ENCODE measurements at regions not wholly inside any gene's neighbourhood (a gene's known extent, or its start where the extent isn't known, plus 50 kb on each side); places are given as distances from the start of the nearest gene placed in this dataset.

- no peak for TF ChIP-seq CTCF (IDR thresholded peaks at IDR 0.05; ENCODE audit: control extremely low read depth, extremely low read depth)
- WGBS, 2 donors: 89% methylated on average over 2 of the region's 2 CpGs
- ATAC-seq (ENCODE audit: insufficient read depth, low FRiP score) (no peak), DNase-seq (no peak)
- H3K9ac ChIP-seq (ENCODE audit: insufficient read depth in 1 of 2, low read length in 2 of 2): no peak overlapping the region
- peaks cover 0 to 9% (median 0%) of the 10 kb centered on the region in 5 donors for H3K4me1 ChIP-seq (ENCODE audit: control insufficient read depth in 5 of 5, insufficient read depth in 5 of 5, low read length in 5 of 5)
- H3K27me3 ChIP-seq (ENCODE audit: control insufficient read depth in 3 of 3, insufficient read depth in 3 of 3, low read length in 2 of 3): no peaks in the 10 kb centered on the region
- no peaks in the 10 kb centered on the region for H3K36me3 ChIP-seq (ENCODE audit: control insufficient read depth in 4 of 4, insufficient read depth in 4 of 4, low read length in 4 of 4)
- H3K9me3 ChIP-seq (ENCODE audit: control insufficient read depth in 4 of 4, insufficient read depth in 3 of 4, low read length in 3 of 4): peaks cover 0 to 2% (median 0%) of the 10 kb centered on the region in 4 donors
- no peak overlapping the region for H3K4me3 ChIP-seq
- H3K27ac ChIP-seq (ENCODE audit: low read depth in 1 of 2, low read length in 1 of 2): peak overlapping the region in 1 of 2 donors; percentile 57
These were observed 260.2 kb upstream of the NR4A3 start for GRCh38 chr9:99561509-99561917.

- 73 to 78% methylated on average over 2 of the region's 2 CpGs for WGBS, 2 donors
- Histone ChIP-seq H3K27ac (ENCODE audit: low read depth in 1 of 2, low read length in 1 of 2) (peak overlapping the region in 1 of 2 donors; percentile 21), H3K9me3 (ENCODE audit: control insufficient read depth in 4 of 4, insufficient read depth in 3 of 4, low read length in 3 of 4) (peaks cover 0 to 2% (median 0%) of the 10 kb centered on the region in 4 donors), H3K36me3 (ENCODE audit: control insufficient read depth in 4 of 4, insufficient read depth in 4 of 4, low read length in 4 of 4) (no peaks in the 10 kb centered on the region), H3K9ac (ENCODE audit: insufficient read depth in 1 of 2, low read length in 2 of 2) (no peak overlapping the region), H3K27me3 (ENCODE audit: control insufficient read depth in 3 of 3, insufficient read depth in 3 of 3, low read length in 2 of 3) (no peaks in the 10 kb centered on the region), H3K4me1 (ENCODE audit: control insufficient read depth in 5 of 5, insufficient read depth in 5 of 5, low read length in 5 of 5) (peaks cover 0 to 9% (median 0%) of the 10 kb centered on the region in 5 donors), H3K4me3 (no peak overlapping the region)
- TF ChIP-seq CTCF (IDR thresholded peaks at IDR 0.05; ENCODE audit: control extremely low read depth, extremely low read depth): no peak
- DNase-seq: no peak
- no peak for ATAC-seq (ENCODE audit: insufficient read depth, low FRiP score)
These were observed 259.6 kb upstream of the NR4A3 start for GRCh38 chr9:99561961-99562565.

GRCh38 chr9:99563364-99563763 lies 258.3 kb upstream of the NR4A3 start:
- TF ChIP-seq CTCF (IDR thresholded peaks at IDR 0.05; ENCODE audit: control extremely low read depth, extremely low read depth): no peak
- WGBS, 2 donors: 88 to 92% methylated on average over 6 of the region's 6 CpGs
- no peak overlapping the region for H3K27ac ChIP-seq (ENCODE audit: low read depth in 1 of 2, low read length in 1 of 2)
- no peaks in the 10 kb centered on the region for H3K27me3 ChIP-seq (ENCODE audit: control insufficient read depth in 3 of 3, insufficient read depth in 3 of 3, low read length in 2 of 3)
- peaks cover 0 to 9% (median 0%) of the 10 kb centered on the region in 5 donors for H3K4me1 ChIP-seq (ENCODE audit: control insufficient read depth in 5 of 5, insufficient read depth in 5 of 5, low read length in 5 of 5)
- DNase-seq (no peak), ATAC-seq (ENCODE audit: insufficient read depth, low FRiP score) (no peak)
- H3K9ac ChIP-seq (ENCODE audit: insufficient read depth in 1 of 2, low read length in 2 of 2): no peak overlapping the region
- H3K9me3 ChIP-seq (ENCODE audit: control insufficient read depth in 4 of 4, insufficient read depth in 3 of 4, low read length in 3 of 4): peaks cover 0 to 2% (median 0%) of the 10 kb centered on the region in 4 donors
- H3K4me3 ChIP-seq: no peak overlapping the region
- no peaks in the 10 kb centered on the region for H3K36me3 ChIP-seq (ENCODE audit: control insufficient read depth in 4 of 4, insufficient read depth in 4 of 4, low read length in 4 of 4)

- Histone ChIP-seq H3K27ac (ENCODE audit: low read depth in 1 of 2, low read length in 1 of 2) (no peak overlapping the region), H3K36me3 (ENCODE audit: control insufficient read depth in 4 of 4, insufficient read depth in 4 of 4, low read length in 4 of 4) (no peaks in the 10 kb centered on the region), H3K4me1 (ENCODE audit: control insufficient read depth in 5 of 5, insufficient read depth in 5 of 5, low read length in 5 of 5) (peaks cover 0 to 9% (median 0%) of the 10 kb centered on the region in 5 donors), H3K9me3 (ENCODE audit: control insufficient read depth in 4 of 4, insufficient read depth in 3 of 4, low read length in 3 of 4) (peaks cover 0 to 2% (median 0%) of the 10 kb centered on the region in 4 donors), H3K4me3 (no peak overlapping the region), H3K27me3 (ENCODE audit: control insufficient read depth in 3 of 3, insufficient read depth in 3 of 3, low read length in 2 of 3) (no peaks in the 10 kb centered on the region), H3K9ac (ENCODE audit: insufficient read depth in 1 of 2, low read length in 2 of 2) (no peak overlapping the region)
- no peak for DNase-seq
- 86 to 96% methylated on average over 8 of the region's 8 CpGs for WGBS, 2 donors
- no peak for ATAC-seq (ENCODE audit: insufficient read depth, low FRiP score)
- TF ChIP-seq CTCF (IDR thresholded peaks at IDR 0.05; ENCODE audit: control extremely low read depth, extremely low read depth): no peak
These were observed 256.5 kb upstream of the NR4A3 start for GRCh38 chr9:99565203-99565602.
